H1 (cell line): ENCODE measurements at regions not wholly inside any gene's neighbourhood (a gene's known extent, or its start where the extent isn't known, plus 50 kb on each side); places are given as distances from the start of the nearest gene placed in this dataset.

ENCODE experiments used
- CTCF ChIA-PET: fragments of 300-600 bp; sonication (Branson Sonifier 250); formaldehyde crosslinking; loops from one replicate; lab custom pipeline; 2021; ENCODE audit not compliant: partially characterized antibody; lab: Charles Lee
- POLR2A ChIA-PET: fragments of 300-600 bp; sonication (Branson Sonifier 250); formaldehyde crosslinking; loops from one replicate; lab custom pipeline; 2021; ENCODE audit warnings: inconsistent platforms; ENCODE audit not compliant: partially characterized antibody; lab: Charles Lee
- DNase-seq, 2 experiments: peaks; one replicate each; pipeline versions ENCODE4 v3.0.0 to v3.0.0-alpha.2; 2010 to 2022; ENCODE audit warnings: low spot score in 2 of 2, low read depth in 1 of 2, mixed read lengths in 1 of 2
- FAIRE-seq: peaks from 2 replicates; lab custom pipeline; 2011; peaks lifted over from hg19 to GRCh38; lab: Jason Lieb, UNC
- H2AFZ ChIP-seq: 2 replicates; pipeline ENCODE4 v1.8.1; 2012; ENCODE audit warnings: low read length, inconsistent platforms
- H2AK5ac ChIP-seq: 2 replicates; pipeline ENCODE4 v1.6.1; 2013; ENCODE audit warnings: low read depth, low read length
- H2BK120ac ChIP-seq: replicated peaks from 2 replicates; pipeline ENCODE3; 2013; ENCODE audit warnings: low read depth, low read length, inconsistent platforms
- H2BK12ac ChIP-seq: 2 replicates; pipeline ENCODE4 v1.6.1; 2013; ENCODE audit warnings: low read depth, low read length
- H2BK15ac ChIP-seq: 2 replicates; pipeline ENCODE4 v1.6.1; 2013; ENCODE audit warnings: low read length
- H2BK20ac ChIP-seq: 2 replicates; pipeline ENCODE4 v1.6.1; 2013; ENCODE audit warnings: low read length
- H2BK5ac ChIP-seq: 2 replicates; pipeline ENCODE4 v1.6.1; 2013; ENCODE audit warnings: low read depth, low read length
- H3K14ac ChIP-seq: 2 replicates; pipeline ENCODE4 v1.6.1; 2013; ENCODE audit warnings: inconsistent platforms; ENCODE audit not compliant: insufficient read length
- H3K18ac ChIP-seq: 2 replicates; pipeline ENCODE4 v1.6.1; 2013; ENCODE audit warnings: low read length; ENCODE audit errors: extremely low read depth
- H3K23ac ChIP-seq: 2 replicates; pipeline ENCODE4 v1.6.1; 2013; ENCODE audit warnings: inconsistent platforms; ENCODE audit not compliant: insufficient read length
- H3K23me2 ChIP-seq: 2 replicates; pipeline ENCODE4 v1.6.1; 2013; ENCODE audit warnings: low read depth, low read length
- H3K27ac ChIP-seq: 2 replicates; pipeline ENCODE4 v1.6.1; 2011; ENCODE audit warnings: low read depth, low read length, inconsistent platforms
- H3K27me3 ChIP-seq, 4 experiments: replicated peaks in 1 of 4; 1 replicate in 1 of 4; 2 replicates in 3 of 4; pipeline versions ENCODE4 v1.6.1 to v1.8.1; 2011 to 2013; ENCODE audit warnings: low read length in 3 of 4, mild to moderate bottlenecking in 3 of 4, inconsistent platforms in 2 of 4, mixed read lengths in 2 of 4, moderate library complexity in 1 of 4; ENCODE audit not compliant: control insufficient read depth in 3 of 4, insufficient read depth in 3 of 4; ENCODE audit errors: extremely low read depth in 1 of 4
- H3K36me3 ChIP-seq, 4 experiments: 2 replicates each; pipeline versions ENCODE4 v1.6.1 to v1.8.1; 2011 to 2013; ENCODE audit warnings: mild to moderate bottlenecking in 4 of 4, low read length in 3 of 4, moderate library complexity in 2 of 4, control low read depth in 1 of 4, inconsistent platforms in 1 of 4; ENCODE audit not compliant: insufficient read depth in 4 of 4, control insufficient read depth in 2 of 4
- H3K4ac ChIP-seq: replicated peaks from 2 replicates; pipeline ENCODE3; 2013; ENCODE audit warnings: low read length, low read depth, mixed read lengths, inconsistent platforms; ENCODE audit not compliant: insufficient read length
- H3K4me1 ChIP-seq, 4 experiments: replicated peaks in 1 of 4; 1 replicate in 1 of 4; 2 replicates in 3 of 4; pipeline versions ENCODE4 v1.6.1 to v1.8.1; 2011 to 2013; ENCODE audit warnings: low read length in 3 of 4, inconsistent platforms in 2 of 4, mixed read lengths in 1 of 4; ENCODE audit not compliant: insufficient read depth in 4 of 4, control insufficient read depth in 3 of 4
- H3K4me2 ChIP-seq, 2 experiments: 2 replicates each; pipeline versions ENCODE4 v1.6.1 to v1.8.1; 2011 to 2013; ENCODE audit warnings: low read depth in 2 of 2, low read length in 2 of 2, control low read depth in 1 of 2, inconsistent platforms in 1 of 2, mild to moderate bottlenecking in 1 of 2; ENCODE audit not compliant: insufficient read depth in 1 of 2
- H3K4me3 ChIP-seq, 4 experiments: fragments of 200-600, 300-600 bp in 1 of 4; sonication (generic), shearing (Covaris generic), sonication (Bioruptor Twin) in 1 of 4; 2 replicates each; pipeline versions ENCODE4 v1.5.1 to v1.8.1; 2011 to 2016; ENCODE audit warnings: low read length in 4 of 4, low read depth in 3 of 4, control low read depth in 2 of 4, inconsistent platforms in 2 of 4, mild to moderate bottlenecking in 2 of 4, mixed read lengths in 1 of 4, moderate library complexity in 1 of 4; ENCODE audit not compliant: insufficient read depth in 2 of 4; ENCODE audit errors: extremely low read depth in 1 of 4
- H3K56ac ChIP-seq: replicated peaks from 2 replicates; pipeline ENCODE3; 2013; ENCODE audit warnings: low read depth, mild to moderate bottlenecking, mixed read lengths, low read length, inconsistent platforms; ENCODE audit not compliant: insufficient read length
- H3K79me1 ChIP-seq: 2 replicates; pipeline ENCODE4 v1.6.1; 2013; ENCODE audit warnings: low read depth, low read length, control low read depth
- H3K79me2 ChIP-seq, 2 experiments: 2 replicates each; pipeline versions ENCODE4 v1.6.1 to v1.8.1; 2012 to 2013; ENCODE audit warnings: low read length in 2 of 2, mild to moderate bottlenecking in 2 of 2, inconsistent platforms in 1 of 2; ENCODE audit not compliant: insufficient read depth in 2 of 2, control insufficient read depth in 1 of 2
- H3K9ac ChIP-seq, 4 experiments: replicated peaks in 1 of 4; 1 replicate in 1 of 4; 2 replicates in 3 of 4; pipeline versions ENCODE4 v1.6.1 to v1.8.1; 2011 to 2013; ENCODE audit warnings: low read depth in 3 of 4, low read length in 3 of 4, control low read depth in 2 of 4, mild to moderate bottlenecking in 2 of 4, moderate library complexity in 2 of 4, inconsistent platforms in 1 of 4; ENCODE audit errors: extremely low read depth in 1 of 4
- H3K9me3 ChIP-seq, 2 experiments: 2 replicates each; pipeline versions ENCODE4 v1.6.1 to v1.8.1; 2012 to 2013; ENCODE audit warnings: mild to moderate bottlenecking in 2 of 2, moderate library complexity in 2 of 2, control low read depth in 1 of 2, inconsistent platforms in 1 of 2, low read depth in 1 of 2, low read length in 1 of 2, mixed read lengths in 1 of 2; ENCODE audit not compliant: insufficient read depth in 2 of 2
- H4K20me1 ChIP-seq, 2 experiments: replicated peaks in 1 of 2; 2 replicates each; pipeline versions ENCODE3 to v1.8.1; 2011 to 2013; ENCODE audit warnings: inconsistent platforms in 2 of 2, low read length in 2 of 2, mild to moderate bottlenecking in 1 of 2; ENCODE audit not compliant: insufficient read depth in 2 of 2, control insufficient read depth in 1 of 2
- H4K5ac ChIP-seq: 2 replicates; pipeline ENCODE4 v1.6.1; 2013; ENCODE audit warnings: low read length, low read depth, mixed read lengths, inconsistent platforms; ENCODE audit not compliant: insufficient read length
- H4K8ac ChIP-seq: 2 replicates; pipeline ENCODE4 v1.8.0; 2013; ENCODE audit warnings: mild to moderate bottlenecking, moderate library complexity, low read length, inconsistent platforms; ENCODE audit not compliant: insufficient read depth; ENCODE audit errors: extremely low read depth
- H4K91ac ChIP-seq: replicated peaks from 2 replicates; pipeline ENCODE3; 2013; ENCODE audit warnings: low read length, mixed read lengths, inconsistent platforms; ENCODE audit not compliant: insufficient read length
- BCL11A ChIP-seq, 2 experiments: IDR thresholded peaks; one replicate each; pipeline ENCODE4 v1.6.1; 2011; ENCODE audit warnings: low read depth in 2 of 2, low read length in 2 of 2, mild to moderate bottlenecking in 2 of 2
- CEBPB ChIP-seq: IDR thresholded peaks from 2 replicates; pipeline ENCODE4 v1.6.1; 2012; ENCODE audit warnings: low read depth, low read length
- CHD1 ChIP-seq: IDR thresholded peaks from 2 replicates; pipeline ENCODE4 v1.6.1; 2012; ENCODE audit warnings: low read depth, low read length, improper control_type of control experiment
- GABPA ChIP-seq: IDR thresholded peaks from 2 replicates; pipeline ENCODE4 v1.6.1; 2011; ENCODE audit warnings: mild to moderate bottlenecking, low read length, moderate library complexity, borderline replicate concordance; ENCODE audit not compliant: insufficient read depth
- JUN ChIP-seq: IDR thresholded peaks from 2 replicates; pipeline ENCODE4 v1.6.1; 2011; ENCODE audit warnings: low read depth, mild to moderate bottlenecking, improper control_type of control experiment, low read length
- KDM1A ChIP-seq: fragments of 200-600, 300-600 bp; sonication (generic); IDR thresholded peaks from 2 replicates; pipeline ENCODE4 v1.7.1; 2016; ENCODE audit warnings: mild to moderate bottlenecking, low read length, borderline replicate concordance
- KDM4A ChIP-seq: IDR thresholded peaks from one replicate; pipeline ENCODE4 v1.7.1; 2012; ENCODE audit warnings: low read depth, mild to moderate bottlenecking, moderate library complexity, low read length, inconsistent platforms; ENCODE audit not compliant: severe bottlenecking
- TAF7 ChIP-seq: optimal IDR thresholded peaks from 2 replicates; pipeline ENCODE3; 2011; ENCODE audit warnings: low read depth, mild to moderate bottlenecking, inconsistent platforms, low read length, moderate library complexity, borderline replicate concordance
- TCF12 ChIP-seq: IDR thresholded peaks from 2 replicates; pipeline ENCODE4 v1.6.1; 2011; ENCODE audit warnings: low read depth, mild to moderate bottlenecking, low read length
- TEAD4 ChIP-seq: IDR thresholded peaks from 2 replicates; pipeline ENCODE4 v1.6.1; 2012; ENCODE audit warnings: low read depth, low read length, inconsistent platforms, mixed read lengths
- WGBS, 2 experiments: shearing (Covaris generic) in 1 of 2; methylation state at CpG; one replicate each; pipeline versions ENCODE4 v1.1.6 to v1.1.7; 2013 to 2015; ENCODE audit warnings: low lambda C conversion rate in 2 of 2, mixed read lengths in 2 of 2, inconsistent platforms in 1 of 2, low coverage in 1 of 2, missing lambda C conversion rate in 1 of 2; ENCODE audit not compliant: insufficient replicate concordance in 2 of 2, insufficient coverage in 1 of 2, insufficient read length in 1 of 2; ENCODE audit errors: extremely low coverage in 1 of 2, missing lambda C conversion rate in 1 of 2; 5-methylcytosine and 5-hydroxymethylcytosine counted together
- TF ChIP-seq, protein P1 (sequence below): IDR thresholded peaks from 2 replicates; pipeline ENCODE4 v1.6.1; 2012; ENCODE audit warnings: low read length, inconsistent platforms

DNA sequence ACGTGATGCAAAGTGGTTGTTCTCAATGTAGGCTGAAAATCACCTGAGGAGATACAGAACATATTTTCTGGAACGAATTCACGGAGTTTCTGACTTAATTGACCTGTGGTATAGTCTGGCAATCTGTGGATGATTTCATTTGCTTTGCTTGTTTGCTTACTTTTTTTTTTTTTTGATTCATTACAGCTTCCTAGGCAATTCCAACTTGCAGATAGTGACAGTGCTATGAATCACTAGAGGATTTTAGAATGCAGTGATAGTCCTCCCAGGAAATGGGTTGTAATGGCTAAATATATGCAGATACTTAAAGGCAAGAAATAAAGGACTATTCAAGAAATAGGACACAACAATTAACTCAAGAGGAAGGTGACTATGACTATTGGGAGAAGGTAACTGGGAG, 1378.1 kb upstream of the PRMT6 start:
- no peak overlapping the region for H4K8ac ChIP-seq
- H2BK5ac ChIP-seq = no peak overlapping the region
- FAIRE-seq (no peak), DNase-seq (no peak)
- H3K56ac ChIP-seq = no peak overlapping the region
- H3K27me3 ChIP-seq = no peaks in the 10 kb centered on the region
- H3K27ac ChIP-seq = no peak overlapping the region
- H3K18ac ChIP-seq = no peak overlapping the region
- no peak overlapping the region for H3K23ac ChIP-seq
- H3K79me1 ChIP-seq = no peaks in the 10 kb centered on the region
- H3K4ac ChIP-seq = no peak overlapping the region
- no peaks in the 10 kb centered on the region for H3K4me1 ChIP-seq
- no peak for TF ChIP-seq KDM1A
- no peak for TF ChIP-seq KDM4A
- TF ChIP-seq TCF12 = no peak
- TF ChIP-seq CHD1 = no peak
- TF ChIP-seq BCL11A (IDR thresholded peaks at IDR 0.05; ENCODE audit: low read depth in 2 of 2, low read length in 2 of 2) = no peak
- TF ChIP-seq TAF7 = no peak
- TF ChIP-seq GABPA = no peak
- TF ChIP-seq, protein P1, sequence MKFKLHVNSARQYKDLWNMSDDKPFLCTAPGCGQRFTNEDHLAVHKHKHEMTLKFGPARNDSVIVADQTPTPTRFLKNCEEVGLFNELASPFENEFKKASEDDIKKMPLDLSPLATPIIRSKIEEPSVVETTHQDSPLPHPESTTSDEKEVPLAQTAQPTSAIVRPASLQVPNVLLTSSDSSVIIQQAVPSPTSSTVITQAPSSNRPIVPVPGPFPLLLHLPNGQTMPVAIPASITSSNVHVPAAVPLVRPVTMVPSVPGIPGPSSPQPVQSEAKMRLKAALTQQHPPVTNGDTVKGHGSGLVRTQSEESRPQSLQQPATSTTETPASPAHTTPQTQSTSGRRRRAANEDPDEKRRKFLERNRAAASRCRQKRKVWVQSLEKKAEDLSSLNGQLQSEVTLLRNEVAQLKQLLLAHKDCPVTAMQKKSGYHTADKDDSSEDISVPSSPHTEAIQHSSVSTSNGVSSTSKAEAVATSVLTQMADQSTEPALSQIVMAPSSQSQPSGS = no peak
- no peak for TF ChIP-seq CEBPB
- no peak for TF ChIP-seq TEAD4
- no peak for TF ChIP-seq JUN
- H2AK5ac ChIP-seq = no peak overlapping the region
- no peak overlapping the region for H4K91ac ChIP-seq
- H3K23me2 ChIP-seq = peaks cover 2% of the 10 kb centered on the region; the same call in 1 of the 2 replicates
- H2BK20ac ChIP-seq = no peak overlapping the region
- no peaks in the 10 kb centered on the region for H3K9me3 ChIP-seq
- H3K9ac ChIP-seq = no peak overlapping the region
- H3K79me2 ChIP-seq = no peaks in the 10 kb centered on the region
- no peak overlapping the region for H4K5ac ChIP-seq
- POLR2A ChIA-PET = no interaction called here
- no peak overlapping the region for H3K4me3 ChIP-seq
- no peak overlapping the region for H2AFZ ChIP-seq
- no peak overlapping the region for H3K14ac ChIP-seq
- no peak overlapping the region for H2BK15ac ChIP-seq
- H2BK12ac ChIP-seq = no peak overlapping the region
- no peaks in the 10 kb centered on the region for H3K36me3 ChIP-seq
- H3K4me2 ChIP-seq = no peak overlapping the region
- CTCF ChIA-PET = no interaction called here
- no peaks in the 10 kb centered on the region for H4K20me1 ChIP-seq
- no peak overlapping the region for H2BK120ac ChIP-seq
- WGBS, 2 experiments = 93% methylated on average over 3 of the region's 3 CpGs; no CpG with 5 or more reads in 1 of the 2 experiments
